HL-60 (cell line): ENCODE measurements at regions not wholly inside any gene's neighbourhood (a gene's known extent, or its start where the extent isn't known, plus 50 kb on each side); places are given as distances from the start of the nearest gene placed in this dataset.

Experiments
- DNase-seq, 2 experiments: peaks; one replicate each; pipeline ENCODE4 v3.0.0-alpha.2; 2010 to 2020; ENCODE audit warnings: low read depth in 1 of 2, low spot score in 1 of 2
- H3K27ac ChIP-seq: fragments of 250-450 bp; sonication (Bioruptor Pico); replicated peaks from 2 replicates; pipeline ENCODE4 v1.5.1; 2020; ENCODE audit warnings: mild to moderate bottlenecking, moderate library complexity
- H3K27me3 ChIP-seq: fragments of 250-450 bp; sonication (Bioruptor Pico); 2 replicates; pipeline ENCODE4 v1.5.1; 2021; ENCODE audit warnings: mild to moderate bottlenecking, moderate library complexity; ENCODE audit not compliant: insufficient read depth, poor library complexity, severe bottlenecking
- H3K4me3 ChIP-seq: replicated peaks from 2 replicates; pipeline ENCODE4 v1.5.1; 2011; ENCODE audit warnings: mild to moderate bottlenecking, control low read depth, low read length; ENCODE audit not compliant: insufficient read depth
- CTCF ChIP-seq: IDR thresholded peaks from one replicate; pipeline ENCODE4 v1.5.1; 2011; ENCODE audit warnings: low read length, control low read depth, inconsistent platforms; ENCODE audit not compliant: insufficient read depth
- GABPA ChIP-seq: IDR thresholded peaks from 2 replicates; pipeline ENCODE4 v1.6.1; 2012; ENCODE audit warnings: low read depth
- POLR2AphosphoS5 ChIP-seq: IDR thresholded peaks from 2 replicates; pipeline ENCODE4 v1.6.1; 2012; ENCODE audit warnings: low read depth
- REST ChIP-seq: IDR thresholded peaks from 2 replicates; pipeline ENCODE4 v1.6.1; 2012; ENCODE audit warnings: low read depth; ENCODE audit not compliant: insufficient replicate concordance
- SPI1 ChIP-seq: IDR thresholded peaks from 2 replicates; pipeline ENCODE4 v1.6.1; 2012; ENCODE audit warnings: low read depth, mild to moderate bottlenecking, borderline replicate concordance

- H3K27ac ChIP-seq = no peak overlapping the region
- TF ChIP-seq GABPA (no peak), POLR2AphosphoS5 (no peak), SPI1 (no peak), CTCF (no peak), REST (no peak)
- no peaks in the 10 kb centered on the region for H3K27me3 ChIP-seq
- no peak for DNase-seq
- H3K4me3 ChIP-seq = no peak overlapping the region
These were observed 281.0 kb downstream of the OXSM start for GRCh38 chr3:26070854-26071253.

GRCh38 chr3:26074080-26074479 is 284.2 kb downstream of the OXSM start:
- Histone ChIP-seq H3K27ac (no peak overlapping the region), H3K4me3 (no peak overlapping the region), H3K27me3 (no peaks in the 10 kb centered on the region)
- TF ChIP-seq CTCF (no peak), SPI1 (no peak), REST (no peak), GABPA (no peak), POLR2AphosphoS5 (no peak)
- DNase-seq = no peak

GRCh38 chr3:26078539-26078938 is 288.6 kb downstream of the OXSM start:
- TF ChIP-seq GABPA = no peak
- TF ChIP-seq REST = no peak
- no peak for TF ChIP-seq SPI1
- no peak for TF ChIP-seq POLR2AphosphoS5
- TF ChIP-seq CTCF = no peak
- DNase-seq = no peak
- Histone ChIP-seq H3K27ac (no peak overlapping the region), H3K4me3 (no peak overlapping the region), H3K27me3 (no peaks in the 10 kb centered on the region)
